ENCODE measurements at regions not wholly inside any gene's neighbourhood (a gene's known extent, or its start where the extent isn't known, plus 50 kb on each side); places are given as distances from the start of the nearest gene placed in this dataset.

GRCh38 chr6:102215425-102215824, 821.9 kb downstream of the GRIK2 start:
- Mint-ChIP-seq H3K4me1 (no peaks in the 10 kb centered on the region), H3K4me3 (no peak overlapping the region), H3K27me3 (ENCODE audit: low read depth, poor library complexity) (no peaks in the 10 kb centered on the region), H3K9me3 (peaks cover 1% of the 10 kb centered on the region), H3K36me3 (ENCODE audit: low read depth) (no peaks in the 10 kb centered on the region), H3K27ac (no peak overlapping the region)
- no peak for DNase-seq
- no peak for TF ChIP-seq CTCF (IDR thresholded peaks at IDR 0.05)

- Mint-ChIP-seq H3K9me3 (no peaks in the 10 kb centered on the region), H3K4me3 (no peak overlapping the region), H3K4me1 (no peaks in the 10 kb centered on the region), H3K27ac (no peak overlapping the region), H3K27me3 (ENCODE audit: low read depth, poor library complexity) (no peaks in the 10 kb centered on the region), H3K36me3 (ENCODE audit: low read depth) (no peaks in the 10 kb centered on the region)
- DNase-seq, result no peak
- TF ChIP-seq CTCF (IDR thresholded peaks at IDR 0.05), result no peak
Measured at GRCh38 chr6:102216232-102216631, 822.7 kb downstream of the GRIK2 start.

GRCh38 chr6:102223942-102224341, 830.4 kb downstream of the GRIK2 start:
- no peak for TF ChIP-seq CTCF (IDR thresholded peaks at IDR 0.05)
- no peak for DNase-seq
- H3K4me1 Mint-ChIP-seq, result no peaks in the 10 kb centered on the region
- H3K36me3 Mint-ChIP-seq (ENCODE audit: low read depth), result no peaks in the 10 kb centered on the region
- no peak overlapping the region for H3K27ac Mint-ChIP-seq
- H3K27me3 Mint-ChIP-seq (ENCODE audit: low read depth, poor library complexity), result peaks cover 3% of the 10 kb centered on the region
- H3K4me3 Mint-ChIP-seq, result no peak overlapping the region
- no peaks in the 10 kb centered on the region for H3K9me3 Mint-ChIP-seq

GRCh38 chr6:102229271-102229670, 835.8 kb downstream of the GRIK2 start:
- no peak for DNase-seq
- no peaks in the 10 kb centered on the region for H3K4me1 Mint-ChIP-seq

More at GRCh38 chr6:102229271-102229670, 835.8 kb downstream of the GRIK2 start:
- no peak for TF ChIP-seq CTCF (IDR thresholded peaks at IDR 0.05)
- Mint-ChIP-seq H3K36me3 (ENCODE audit: low read depth) (no peaks in the 10 kb centered on the region), H3K9me3 (no peaks in the 10 kb centered on the region), H3K4me3 (no peak overlapping the region), H3K27me3 (ENCODE audit: low read depth, poor library complexity) (no peaks in the 10 kb centered on the region), H3K27ac (no peak overlapping the region)
